ENCODE measurements at regions not wholly inside any gene's neighbourhood (a gene's known extent, or its start where the extent isn't known, plus 50 kb on each side); places are given as distances from the start of the nearest gene placed in this dataset.
A peak's percentile ranks its signal among the peaks of the same experiment; 100 is the strongest.

DNA sequence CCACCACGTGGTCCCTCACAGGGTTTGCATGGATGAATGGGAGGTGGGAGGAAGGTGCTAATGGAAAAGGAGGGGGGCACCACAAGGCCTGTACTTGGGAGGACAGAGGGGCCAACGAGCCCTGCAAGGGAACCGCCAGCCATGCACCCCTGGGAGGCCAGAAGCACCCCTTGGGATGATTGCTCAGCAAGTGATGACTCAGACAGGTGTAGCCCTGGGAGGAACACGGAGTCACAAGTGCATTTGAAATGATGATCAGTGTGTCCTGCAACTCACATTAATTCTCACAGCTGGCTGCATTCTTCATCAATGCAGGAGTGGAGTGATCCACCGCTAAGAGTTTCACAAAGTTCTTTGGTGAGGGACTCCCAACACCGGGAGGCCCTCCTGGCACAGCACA lies 82.8 kb upstream of the ZNF254 start:
- H3K9me3 ChIP-seq = no peaks in the 10 kb centered on the region
- no peak overlapping the region for H3K4me3 ChIP-seq
- ATAC-seq = no peak
- no peaks in the 10 kb centered on the region for H3K36me3 ChIP-seq
- H3K4me1 ChIP-seq = no peaks in the 10 kb centered on the region
- WGBS, 2 donors (ENCODE audit: low coverage in 1 of 2) = 83 to 100% methylated on average over 1 to 2 of the region's 6 CpGs
- H3K27ac ChIP-seq = no peak overlapping the region
- no peaks in the 10 kb centered on the region for H3K27me3 ChIP-seq
- TF ChIP-seq POLR2AphosphoS5 (IDR thresholded peaks at IDR 0.05) (no peak), EP300 (IDR thresholded peaks at IDR 0.05) (no peak), POLR2A (IDR thresholded peaks at IDR 0.05) (no peak)
- TF ChIP-seq, protein P1, sequence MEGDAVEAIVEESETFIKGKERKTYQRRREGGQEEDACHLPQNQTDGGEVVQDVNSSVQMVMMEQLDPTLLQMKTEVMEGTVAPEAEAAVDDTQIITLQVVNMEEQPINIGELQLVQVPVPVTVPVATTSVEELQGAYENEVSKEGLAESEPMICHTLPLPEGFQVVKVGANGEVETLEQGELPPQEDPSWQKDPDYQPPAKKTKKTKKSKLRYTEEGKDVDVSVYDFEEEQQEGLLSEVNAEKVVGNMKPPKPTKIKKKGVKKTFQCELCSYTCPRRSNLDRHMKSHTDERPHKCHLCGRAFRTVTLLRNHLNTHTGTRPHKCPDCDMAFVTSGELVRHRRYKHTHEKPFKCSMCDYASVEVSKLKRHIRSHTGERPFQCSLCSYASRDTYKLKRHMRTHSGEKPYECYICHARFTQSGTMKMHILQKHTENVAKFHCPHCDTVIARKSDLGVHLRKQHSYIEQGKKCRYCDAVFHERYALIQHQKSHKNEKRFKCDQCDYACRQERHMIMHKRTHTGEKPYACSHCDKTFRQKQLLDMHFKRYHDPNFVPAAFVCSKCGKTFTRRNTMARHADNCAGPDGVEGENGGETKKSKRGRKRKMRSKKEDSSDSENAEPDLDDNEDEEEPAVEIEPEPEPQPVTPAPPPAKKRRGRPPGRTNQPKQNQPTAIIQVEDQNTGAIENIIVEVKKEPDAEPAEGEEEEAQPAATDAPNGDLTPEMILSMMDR (IDR thresholded peaks at IDR 0.05) = no peak

- 80 to 86% methylated on average over 3 to 5 of the region's 8 CpGs for WGBS, 2 donors (ENCODE audit: low coverage in 1 of 2)
- no peaks in the 10 kb centered on the region for H3K36me3 ChIP-seq
- ATAC-seq = no peak
Measured at GRCh38 chr19:24029941-24030636, 56.9 kb upstream of the ZNF254 start.

GRCh38 chr19:24032651-24033050 lies 54.3 kb upstream of the ZNF254 start:
- Histone ChIP-seq H3K4me1 (peaks cover 0 to 37% (median 18%) of the 10 kb centered on the region in 3 donors), H3K27ac (peak overlapping the region; percentile 30 to 96 (median 91)), H3K4me3 (peak overlapping the region; percentile 55 to 89), H3K27me3 (no peaks in the 10 kb centered on the region), H3K9me3 (no peaks in the 10 kb centered on the region), H3K36me3 (peaks cover 0 to 13% of the 10 kb centered on the region in 2 donors)
- no peak for ATAC-seq
- 73 to 84% methylated on average over 12 to 13 of the region's 15 CpGs for WGBS, 2 donors (ENCODE audit: low coverage in 1 of 2)
- TF ChIP-seq, protein P1 (IDR thresholded peaks at IDR 0.05) = no peak
- no peak for TF ChIP-seq POLR2AphosphoS5 (IDR thresholded peaks at IDR 0.05)

More at GRCh38 chr19:24029941-24030636, 56.9 kb upstream of the ZNF254 start:
- no peak overlapping the region for H3K27ac ChIP-seq
- peaks cover 0 to 13% (median 6%) of the 10 kb centered on the region in 3 donors for H3K4me1 ChIP-seq
- no peaks in the 10 kb centered on the region for H3K27me3 ChIP-seq
- TF ChIP-seq, protein P1 (IDR thresholded peaks at IDR 0.05) = no peak
- no peak for TF ChIP-seq POLR2AphosphoS5 (IDR thresholded peaks at IDR 0.05)
- TF ChIP-seq EP300 (IDR thresholded peaks at IDR 0.05) = no peak
- no peak for TF ChIP-seq POLR2A (IDR thresholded peaks at IDR 0.05)
- H3K9me3 ChIP-seq = no peaks in the 10 kb centered on the region
- no peak overlapping the region for H3K4me3 ChIP-seq

GRCh38 chr19:24033301-24033962 lies 53.6 kb upstream of the ZNF254 start:
- H3K4me3 ChIP-seq = peak overlapping the region; percentile 55 to 89
- H3K27ac ChIP-seq = peak overlapping the region; percentile 70 to 96 (median 91)
- peak; percentile 99 for ATAC-seq
- peaks cover 0 to 45% (median 18%) of the 10 kb centered on the region in 3 donors for H3K4me1 ChIP-seq
- WGBS, 2 donors (ENCODE audit: low coverage in 1 of 2) = 0% methylated on average over 1 of the region's 41 CpGs
- peaks cover 0 to 21% of the 10 kb centered on the region in 2 donors for H3K36me3 ChIP-seq
- no peaks in the 10 kb centered on the region for H3K27me3 ChIP-seq
- TF ChIP-seq EP300 (IDR thresholded peaks at IDR 0.05) (no peak), POLR2AphosphoS5 (IDR thresholded peaks at IDR 0.05) (peak; percentile 52), POLR2A (IDR thresholded peaks at IDR 0.05) (peak; percentile 67 to 69)
- TF ChIP-seq, protein P1 (IDR thresholded peaks at IDR 0.05) = peak in 1 of 4 experiments; percentile 41
- no peaks in the 10 kb centered on the region for H3K9me3 ChIP-seq

Data from gastroesophageal sphincter (tissue), 4 donors.